Astrocyte (in vitro differentiated cells and primary cell): ENCODE measurements at regions not wholly inside any gene's neighbourhood (a gene's known extent, or its start where the extent isn't known, plus 50 kb on each side); places are given as distances from the start of the nearest gene placed in this dataset.

ENCODE experiments used
- DNase-seq: peaks from one replicate; pipeline ENCODE4 v3.0.0-alpha.2; 2010; ENCODE audit warnings: low read depth
- FAIRE-seq: peaks from 2 replicates; lab custom pipeline; 2011; peaks lifted over from hg19 to GRCh38; lab: Jason Lieb, UNC
- H2AFZ ChIP-seq: 2 replicates; pipeline ENCODE4 v1.6.0; 2012; ENCODE audit warnings: low read depth, low read length, inconsistent platforms
- H3K27ac ChIP-seq: 2 replicates; pipeline ENCODE4 v1.5.1; 2011; ENCODE audit warnings: low read depth, low read length, inconsistent platforms
- H3K27me3 ChIP-seq: 2 replicates; pipeline ENCODE4 v1.6.0; 2011; ENCODE audit warnings: low read length, inconsistent platforms; ENCODE audit not compliant: insufficient read depth
- H3K36me3 ChIP-seq: 2 replicates; pipeline ENCODE4 v1.5.1; 2011; ENCODE audit warnings: low read length, inconsistent platforms; ENCODE audit not compliant: insufficient read depth
- H3K4me1 ChIP-seq: 2 replicates; pipeline ENCODE4 v1.5.1; 2011; ENCODE audit warnings: low read length, inconsistent platforms; ENCODE audit not compliant: insufficient read depth
- H3K4me2 ChIP-seq: 2 replicates; pipeline ENCODE4 v1.6.0; 2012; ENCODE audit warnings: low read length, inconsistent platforms
- H3K4me3 ChIP-seq: 2 replicates; pipeline ENCODE4 v1.5.1; 2011; ENCODE audit warnings: low read depth, mild to moderate bottlenecking, low read length, inconsistent platforms; ENCODE audit not compliant: insufficient read depth
- H3K79me2 ChIP-seq: 2 replicates; pipeline ENCODE4 v1.6.0; 2012; ENCODE audit warnings: mild to moderate bottlenecking, low read length, inconsistent platforms; ENCODE audit not compliant: insufficient read depth
- H3K9ac ChIP-seq: 2 replicates; pipeline ENCODE4 v1.6.0; 2012; ENCODE audit warnings: mild to moderate bottlenecking, low read length, inconsistent platforms
- H3K9me3 ChIP-seq: 2 replicates; pipeline ENCODE4 v1.5.1; 2012; ENCODE audit warnings: low read depth, mild to moderate bottlenecking, low read length, inconsistent platforms; ENCODE audit not compliant: insufficient read depth
- H4K20me1 ChIP-seq: 2 replicates; pipeline ENCODE4 v1.6.0; 2012; ENCODE audit warnings: low read length, inconsistent platforms; ENCODE audit not compliant: insufficient read depth
- H3K27ac Mint-ChIP-seq: one replicate; pipeline ENCODE4 v1.8.0; 2021; ENCODE audit warnings: mild to moderate bottlenecking, mixed read lengths; ENCODE audit not compliant: unreplicated experiment
- H3K27me3 Mint-ChIP-seq: one replicate; pipeline ENCODE4 v1.8.0; 2021; ENCODE audit warnings: low read depth, mixed read lengths; ENCODE audit not compliant: unreplicated experiment
- H3K36me3 Mint-ChIP-seq: one replicate; pipeline ENCODE4 v1.8.0; 2021; ENCODE audit warnings: low read depth, mixed read lengths; ENCODE audit not compliant: unreplicated experiment
- H3K4me1 Mint-ChIP-seq: one replicate; pipeline ENCODE4 v1.8.0; 2021; ENCODE audit warnings: low read depth, mixed read lengths; ENCODE audit not compliant: unreplicated experiment
- H3K4me3 Mint-ChIP-seq: one replicate; pipeline ENCODE4 v1.8.0; 2021; ENCODE audit warnings: mild to moderate bottlenecking, moderate library complexity, mixed read lengths; ENCODE audit not compliant: unreplicated experiment
- H3K9me3 Mint-ChIP-seq: one replicate; pipeline ENCODE4 v1.8.0; 2021; ENCODE audit warnings: mild to moderate bottlenecking, mixed read lengths; ENCODE audit not compliant: unreplicated experiment
- EZH2 ChIP-seq: IDR thresholded peaks from 2 replicates; pipeline ENCODE4 v1.6.1; 2012; ENCODE audit warnings: mild to moderate bottlenecking, low read length, inconsistent platforms; ENCODE audit not compliant: insufficient read depth
- TF ChIP-seq, protein P1 (sequence below): IDR thresholded peaks from 2 replicates; pipeline ENCODE4 v1.5.1; 2011; ENCODE audit warnings: low read depth, mild to moderate bottlenecking, inconsistent platforms, low read length, moderate library complexity; ENCODE audit not compliant: insufficient read depth

DNA sequence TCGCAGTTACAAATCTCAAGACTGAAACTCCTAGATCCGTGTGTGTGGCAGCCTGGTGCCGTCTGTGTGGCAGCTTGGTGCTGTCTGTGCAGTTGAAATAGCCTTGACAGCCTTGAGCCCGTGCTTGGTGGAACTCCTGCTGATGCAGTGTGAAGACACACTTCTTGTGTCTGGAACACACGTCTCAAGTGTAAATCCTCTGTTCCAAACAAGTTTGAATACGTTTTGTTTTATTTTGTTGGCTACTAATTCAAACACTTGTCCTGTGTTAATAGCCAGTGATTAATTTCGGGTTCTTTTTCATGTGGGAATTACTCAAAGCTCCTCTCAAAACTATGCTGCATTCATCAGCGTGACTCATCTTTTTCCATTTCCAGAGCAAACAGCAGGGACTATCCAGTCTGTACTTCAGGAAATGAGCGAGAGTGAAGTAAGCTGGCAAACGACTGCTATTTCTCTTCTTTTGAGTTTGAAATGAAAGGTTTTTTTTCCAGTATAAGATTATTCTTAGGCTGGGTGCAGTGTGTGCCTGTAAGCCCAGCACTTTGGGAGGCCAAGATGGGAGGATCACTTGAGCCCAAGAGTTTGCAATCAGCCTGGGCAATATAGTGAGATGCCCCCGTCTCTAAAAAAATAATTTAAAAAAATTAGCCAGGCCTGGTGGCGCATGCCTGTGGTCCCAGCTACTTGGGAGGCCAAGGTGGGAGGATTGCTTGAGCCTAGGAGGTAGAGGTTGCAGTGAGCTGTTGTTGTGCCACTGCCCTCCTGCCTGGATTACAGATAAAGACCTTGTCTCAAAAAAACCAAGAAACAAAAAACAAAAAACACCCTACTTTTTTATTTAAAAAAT is 152.9 kb downstream of the SPP2 start:
- peak; percentile 99 for DNase-seq
- no peaks in the 10 kb centered on the region for H3K79me2 ChIP-seq

DNA sequence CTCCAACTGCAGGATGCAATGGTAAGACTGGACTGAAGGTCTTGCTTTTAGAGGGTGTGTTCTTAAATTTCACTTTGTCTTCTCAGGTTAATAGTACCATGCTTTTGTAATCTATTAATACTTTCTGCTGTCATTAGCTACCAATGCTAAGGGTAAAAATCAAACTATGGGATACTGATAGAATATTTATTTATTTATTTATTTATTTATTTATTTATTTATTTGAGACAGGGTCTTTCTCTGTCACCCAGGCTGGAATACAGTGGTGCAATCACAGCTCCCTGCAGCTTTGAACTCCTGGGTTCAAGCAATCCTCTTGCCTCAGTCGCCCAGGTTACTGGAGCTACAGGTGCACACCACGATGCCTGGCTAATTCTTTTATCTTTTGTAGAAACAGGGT is 152.1 kb downstream of the SPP2 start:
- Mint-ChIP-seq H3K9me3 (peaks cover 4% of the 10 kb centered on the region), H3K27me3 (no peaks in the 10 kb centered on the region), H3K36me3 (peaks cover 3% of the 10 kb centered on the region), H3K4me1 (peaks cover 9% of the 10 kb centered on the region), H3K27ac (peak overlapping the region; percentile 93), H3K4me3 (no peak overlapping the region)
- peak overlapping the region; percentile 79 for H3K4me2 ChIP-seq
- no peaks in the 10 kb centered on the region for H3K27me3 ChIP-seq
- DNase-seq (no peak), FAIRE-seq (no peak)
- H3K9ac ChIP-seq: peak overlapping the region; percentile 73
- no peaks in the 10 kb centered on the region for H4K20me1 ChIP-seq
- peak overlapping the region; percentile 43 for H2AFZ ChIP-seq
- H3K4me1 ChIP-seq: peaks cover 18% of the 10 kb centered on the region
- no peaks in the 10 kb centered on the region for H3K9me3 ChIP-seq
- TF ChIP-seq, protein P1, sequence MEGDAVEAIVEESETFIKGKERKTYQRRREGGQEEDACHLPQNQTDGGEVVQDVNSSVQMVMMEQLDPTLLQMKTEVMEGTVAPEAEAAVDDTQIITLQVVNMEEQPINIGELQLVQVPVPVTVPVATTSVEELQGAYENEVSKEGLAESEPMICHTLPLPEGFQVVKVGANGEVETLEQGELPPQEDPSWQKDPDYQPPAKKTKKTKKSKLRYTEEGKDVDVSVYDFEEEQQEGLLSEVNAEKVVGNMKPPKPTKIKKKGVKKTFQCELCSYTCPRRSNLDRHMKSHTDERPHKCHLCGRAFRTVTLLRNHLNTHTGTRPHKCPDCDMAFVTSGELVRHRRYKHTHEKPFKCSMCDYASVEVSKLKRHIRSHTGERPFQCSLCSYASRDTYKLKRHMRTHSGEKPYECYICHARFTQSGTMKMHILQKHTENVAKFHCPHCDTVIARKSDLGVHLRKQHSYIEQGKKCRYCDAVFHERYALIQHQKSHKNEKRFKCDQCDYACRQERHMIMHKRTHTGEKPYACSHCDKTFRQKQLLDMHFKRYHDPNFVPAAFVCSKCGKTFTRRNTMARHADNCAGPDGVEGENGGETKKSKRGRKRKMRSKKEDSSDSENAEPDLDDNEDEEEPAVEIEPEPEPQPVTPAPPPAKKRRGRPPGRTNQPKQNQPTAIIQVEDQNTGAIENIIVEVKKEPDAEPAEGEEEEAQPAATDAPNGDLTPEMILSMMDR: no peak
- no peak for TF ChIP-seq EZH2
- peak overlapping the region; percentile 4 for H3K4me3 ChIP-seq
- H3K79me2 ChIP-seq: no peaks in the 10 kb centered on the region
- H3K36me3 ChIP-seq: no peaks in the 10 kb centered on the region
- peak overlapping the region; percentile 92 for H3K27ac ChIP-seq

More for the DNA sequence above, 152.9 kb downstream of the SPP2 start:
- peak; percentile 98 for FAIRE-seq
- Histone ChIP-seq H3K27me3 (no peaks in the 10 kb centered on the region), H3K9me3 (no peaks in the 10 kb centered on the region), H3K4me3 (peak overlapping the region; percentile 4), H3K27ac (peak overlapping the region; percentile 92), H3K36me3 (no peaks in the 10 kb centered on the region), H2AFZ (peak overlapping the region; percentile 43), H3K4me2 (peak overlapping the region; percentile 79), H3K4me1 (peaks cover 18% of the 10 kb centered on the region), H4K20me1 (no peaks in the 10 kb centered on the region), H3K9ac (peak overlapping the region; percentile 73)
- TF ChIP-seq, protein P1: no peak
- TF ChIP-seq EZH2: no peak
- peaks cover 9% of the 10 kb centered on the region for H3K4me1 Mint-ChIP-seq
- H3K27ac Mint-ChIP-seq: peak overlapping the region; percentile 93
- peaks cover 4% of the 10 kb centered on the region for H3K9me3 Mint-ChIP-seq
- no peaks in the 10 kb centered on the region for H3K27me3 Mint-ChIP-seq
- peak overlapping the region; percentile 57 for H3K4me3 Mint-ChIP-seq
- peaks cover 3% of the 10 kb centered on the region for H3K36me3 Mint-ChIP-seq

DNA sequence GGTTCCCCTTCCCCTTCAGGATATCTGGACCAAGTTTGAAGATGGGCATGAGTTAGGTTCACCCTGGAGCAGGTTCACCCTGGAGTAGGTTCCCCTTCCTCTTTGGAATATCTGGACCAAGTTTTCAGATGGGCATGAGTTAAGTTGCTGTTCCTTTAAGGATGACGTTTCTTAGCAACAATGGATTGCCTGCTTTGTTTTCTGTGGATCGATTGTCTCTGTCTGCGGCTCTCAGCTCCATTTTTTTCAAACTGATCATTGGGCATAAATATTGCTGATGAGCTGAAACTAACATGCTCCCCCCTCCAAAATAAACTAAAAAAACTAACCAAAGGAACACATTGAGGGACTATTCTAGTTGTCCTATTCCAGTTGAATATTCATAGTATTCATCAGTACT is 149.5 kb downstream of the SPP2 start:
- Mint-ChIP-seq H3K9me3 (no peaks in the 10 kb centered on the region), H3K36me3 (peaks cover 2% of the 10 kb centered on the region), H3K27me3 (no peaks in the 10 kb centered on the region), H3K4me1 (peaks cover 9% of the 10 kb centered on the region), H3K4me3 (no peak overlapping the region), H3K27ac (no peak overlapping the region)
- Histone ChIP-seq H3K4me2 (no peak overlapping the region), H3K4me1 (peaks cover 18% of the 10 kb centered on the region), H3K79me2 (no peaks in the 10 kb centered on the region), H3K9ac (no peak overlapping the region), H3K27me3 (no peaks in the 10 kb centered on the region), H3K4me3 (no peak overlapping the region), H4K20me1 (no peaks in the 10 kb centered on the region), H2AFZ (no peak overlapping the region), H3K9me3 (no peaks in the 10 kb centered on the region), H3K27ac (no peak overlapping the region), H3K36me3 (no peaks in the 10 kb centered on the region)
- TF ChIP-seq, protein P1: no peak
- no peak for TF ChIP-seq EZH2
- no peak for DNase-seq
- FAIRE-seq: no peak
